ENCODE measurements at regions not wholly inside any gene's neighbourhood (a gene's known extent, or its start where the extent isn't known, plus 50 kb on each side); places are given as distances from the start of the nearest gene placed in this dataset.

DNA sequence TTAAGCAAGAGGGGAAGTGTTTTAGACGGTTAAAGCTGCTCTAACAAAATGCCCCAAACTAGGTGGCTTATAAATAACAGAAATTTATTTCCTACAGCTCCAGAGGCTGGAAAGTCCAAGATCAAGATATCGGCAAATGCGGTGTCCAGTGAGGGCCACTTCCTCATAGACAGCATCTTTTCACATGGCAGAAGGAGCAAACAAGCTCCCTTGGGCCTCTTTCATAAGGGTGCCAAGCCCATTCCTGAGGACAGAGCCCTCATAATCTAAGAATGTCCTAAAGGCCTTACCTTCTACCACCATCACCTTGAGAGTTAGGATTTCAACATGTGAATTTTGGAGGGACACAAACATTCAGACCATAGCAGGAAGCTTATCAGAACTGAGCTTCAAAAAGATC lies 57.3 kb upstream of the PPP1CB start:
- no peak for DNase-seq (ENCODE audit: low read depth in 2 of 2)

DNA sequence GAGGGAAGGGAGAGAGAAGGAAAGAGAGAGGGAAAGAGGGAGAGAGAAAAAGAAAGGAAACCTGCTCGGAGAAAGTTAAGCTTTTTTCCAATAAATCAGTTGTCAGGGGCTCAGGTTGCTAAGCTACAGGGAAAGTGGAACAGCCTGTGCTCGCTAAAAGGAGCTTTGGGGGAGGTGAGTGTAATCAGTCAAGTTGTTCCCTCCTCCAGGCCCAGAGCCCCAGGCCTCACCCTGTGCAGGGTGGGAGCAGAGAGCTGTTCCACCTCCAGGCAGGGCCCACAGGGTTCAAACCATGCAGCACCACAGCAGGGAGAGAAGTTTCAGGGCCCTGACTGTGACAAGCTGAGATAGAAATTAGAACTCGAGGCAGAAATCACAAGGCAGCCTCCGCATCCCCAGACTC lies 56.4 kb upstream of the PPP1CB start:
- DNase-seq (ENCODE audit: low read depth in 2 of 2): no peak

DNA sequence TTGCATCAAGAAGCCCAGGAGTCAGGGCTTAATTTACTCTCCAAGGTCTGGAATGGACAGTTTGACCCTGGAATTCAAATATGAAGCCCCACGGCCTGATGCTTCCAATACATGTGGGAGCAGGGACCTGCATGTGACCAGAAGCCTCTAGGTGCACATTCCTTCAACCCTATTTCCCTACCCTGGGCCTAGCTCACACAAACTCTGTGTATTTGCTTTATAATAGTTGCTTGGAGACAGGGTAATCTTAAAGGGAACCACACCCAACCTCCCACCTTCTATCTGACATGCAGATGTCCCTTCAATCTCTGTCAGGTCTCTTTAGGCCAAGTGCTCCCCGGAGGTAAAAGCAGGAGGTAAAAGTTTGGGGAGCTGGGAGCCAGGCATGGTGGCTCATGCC lies 55.4 kb upstream of the PPP1CB start:
- DNase-seq (ENCODE audit: low read depth in 2 of 2): no peak

DNA sequence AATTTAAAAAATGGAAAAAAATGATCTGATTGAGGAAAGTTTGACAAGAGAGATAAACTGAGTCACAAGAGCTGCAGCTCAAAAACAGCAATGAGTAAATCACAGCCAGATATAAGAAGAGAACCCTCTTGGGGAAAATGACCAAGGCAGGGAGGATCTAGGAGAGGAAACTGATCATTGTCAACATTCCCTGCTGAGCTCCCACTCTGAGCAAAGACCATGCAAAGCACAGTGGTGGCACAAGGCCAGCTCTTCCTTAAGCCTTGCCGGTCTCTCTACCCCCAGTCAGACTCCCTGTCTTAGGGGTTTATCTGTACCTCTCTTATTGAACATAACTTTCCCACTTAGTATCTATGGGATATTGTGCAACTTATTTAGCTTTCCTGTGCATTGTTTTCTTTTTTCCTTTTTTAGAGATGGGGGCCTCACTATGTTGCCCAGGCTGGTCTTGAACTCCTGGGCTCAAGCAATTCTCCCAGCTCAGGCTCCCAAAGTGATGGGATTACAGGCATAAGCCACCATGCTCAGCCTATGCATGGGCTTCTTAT lies 54.0 kb upstream of the PPP1CB start:
- DNase-seq (ENCODE audit: low read depth in 2 of 2): peak in 1 of 2 donors; percentile 6

DNA sequence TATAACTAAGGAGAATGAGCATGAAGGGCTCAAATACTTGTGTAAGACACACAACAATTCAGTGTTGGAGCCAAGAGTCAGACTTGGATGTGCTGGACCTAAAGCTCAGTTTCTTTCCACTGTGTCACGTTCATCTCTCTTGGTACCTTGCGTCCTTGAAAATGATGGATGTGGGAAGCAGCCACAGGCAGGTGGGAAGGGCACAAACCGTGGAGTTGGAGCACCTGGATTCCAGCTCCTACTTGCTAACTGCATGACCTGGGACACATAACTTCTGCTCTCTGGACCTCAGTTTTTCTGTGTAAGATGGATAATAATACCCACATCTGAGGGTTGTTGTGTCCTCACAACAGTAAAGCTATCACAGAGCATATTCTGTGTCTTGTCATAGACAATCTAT lies 53.1 kb upstream of the PPP1CB start:
- DNase-seq (ENCODE audit: low read depth in 2 of 2): no peak

All from dermis microvascular lymphatic vessel endothelial cell (primary cell).